ENCODE measurements at regions not wholly inside any gene's neighbourhood (a gene's known extent, or its start where the extent isn't known, plus 50 kb on each side); places are given as distances from the start of the nearest gene placed in this dataset.

- DNase-seq (ENCODE audit: low read depth) = peak; percentile 2
Measured at GRCh38 chr16:74169687-74170376, 126.8 kb upstream of the PSMD7 start.

GRCh38 chr16:74169066-74169465 lies 127.5 kb upstream of the PSMD7 start:
- no peak for DNase-seq (ENCODE audit: low read depth)

GRCh38 chr16:74168445-74168844 lies 128.2 kb upstream of the PSMD7 start:
- DNase-seq (ENCODE audit: low read depth) = no peak

- no peak for DNase-seq (ENCODE audit: low read depth)
Measured at GRCh38 chr16:74166456-74166855, 130.2 kb upstream of the PSMD7 start.

GRCh38 chr16:74165566-74166080 lies 131.0 kb upstream of the PSMD7 start:
- no peak for DNase-seq (ENCODE audit: low read depth)

GRCh38 chr16:74160759-74161158 lies 135.9 kb upstream of the PSMD7 start:
- DNase-seq (ENCODE audit: low read depth) = no peak

GRCh38 chr16:74153773-74154172 lies 142.8 kb upstream of the PSMD7 start:
- no peak for DNase-seq (ENCODE audit: low read depth)

- no peak for DNase-seq (ENCODE audit: low read depth)
Measured at GRCh38 chr16:74146643-74147042, 150.0 kb upstream of the PSMD7 start.

- no peak for DNase-seq (ENCODE audit: low read depth)
Measured at GRCh38 chr16:74143171-74143570, 153.4 kb upstream of the PSMD7 start.

- no peak for DNase-seq (ENCODE audit: low read depth)
Measured at GRCh38 chr16:74141015-74141414, 155.6 kb upstream of the PSMD7 start.

GRCh38 chr16:74140557-74140956 lies 156.1 kb upstream of the PSMD7 start:
- no peak for DNase-seq (ENCODE audit: low read depth)

GRCh38 chr16:74123826-74124225 lies 172.8 kb upstream of the PSMD7 start:
- no peak for DNase-seq (ENCODE audit: low read depth)

- DNase-seq (ENCODE audit: low read depth) = no peak
Measured at GRCh38 chr16:74123195-74123594, 173.4 kb upstream of the PSMD7 start.

GRCh38 chr16:74117798-74118197 lies 178.8 kb upstream of the PSMD7 start:
- no peak for DNase-seq (ENCODE audit: low read depth)

- DNase-seq (ENCODE audit: low read depth) = no peak
Measured at GRCh38 chr16:74113545-74113944, 183.1 kb upstream of the PSMD7 start.

- no peak for DNase-seq (ENCODE audit: low read depth)
Measured at GRCh38 chr16:74111456-74111982, 185.1 kb upstream of the PSMD7 start.

- DNase-seq (ENCODE audit: low read depth) = no peak
Measured at GRCh38 chr16:74107795-74108610, 188.6 kb upstream of the PSMD7 start.

GRCh38 chr16:74104022-74104421 lies 192.6 kb upstream of the PSMD7 start:
- no peak for DNase-seq (ENCODE audit: low read depth)

- no peak for DNase-seq (ENCODE audit: low read depth)
Measured at GRCh38 chr16:74101379-74102137, 195.1 kb upstream of the PSMD7 start.

GRCh38 chr16:74100395-74101326 lies 196.0 kb upstream of the PSMD7 start:
- no peak for DNase-seq (ENCODE audit: low read depth)

- no peak for DNase-seq (ENCODE audit: low read depth)
Measured at GRCh38 chr16:74099530-74099929, 197.1 kb upstream of the PSMD7 start.

Measured in HS-5 (cell line).